HEK293 (cell line): ENCODE measurements at regions not wholly inside any gene's neighbourhood (a gene's known extent, or its start where the extent isn't known, plus 50 kb on each side); places are given as distances from the start of the nearest gene placed in this dataset.

ENCODE experiments used
- CTCF ChIA-PET: fragments of 350-600 bp; formaldehyde crosslinking; extraction: SDS; loops from one replicate; lab custom pipeline; 2021; ENCODE audit warnings: antibody characterized with exemption; lab: Yijun Ruan, JAX
- POLR2A ChIA-PET: fragments of 300-600 bp; formaldehyde crosslinking; extraction: SDS; loops from one replicate; lab custom pipeline; 2020; ENCODE audit warnings: antibody characterized with exemption, inconsistent platforms; lab: Yijun Ruan, JAX
- H3K27ac ChIP-seq: fragments of 200-500 bp; sonication (Bioruptor generic); 2 replicates; pipeline ENCODE4 v1.5.1; 2014; ENCODE audit warnings: low read depth, low read length, control low read depth, inconsistent platforms; ENCODE audit errors: extremely low read depth
- H3K36me3 ChIP-seq, 2 experiments: fragments of 200-500 bp in 1 of 2; sonication (Bioruptor generic) in 1 of 2; 1 replicate in 1 of 2; 2 replicates in 1 of 2; pipeline ENCODE4 v1.5.1; 2014 to 2017; ENCODE audit warnings: inconsistent platforms in 2 of 2, low read length in 2 of 2; ENCODE audit not compliant: control insufficient read depth in 2 of 2, insufficient read depth in 1 of 2
- H3K4me1 ChIP-seq: fragments of 200-500 bp; sonication (Bioruptor generic); 2 replicates; pipeline ENCODE4 v1.5.1; 2014; ENCODE audit warnings: mild to moderate bottlenecking, low read length, inconsistent platforms; ENCODE audit not compliant: control insufficient read depth, insufficient read depth
- H3K4me3 ChIP-seq: 2 replicates; pipeline ENCODE4 v1.5.1; 2011; ENCODE audit warnings: low read depth, mild to moderate bottlenecking, control low read depth, low read length, moderate library complexity
- H3K9me3 ChIP-seq: fragments of 200-500 bp; sonication (Bioruptor generic); 2 replicates; pipeline ENCODE4 v1.5.1; 2014; ENCODE audit warnings: low read depth, low read length, inconsistent platforms; ENCODE audit not compliant: control insufficient read depth, insufficient read depth
- KLF10 ChIP-seq: fragments of 450-650 bp; IDR thresholded peaks from 2 replicates; pipeline ENCODE4 v1.5.1; 2018; ENCODE audit warnings: missing biosample characterization, mild to moderate bottlenecking, missing genetic modification characterization
- WT1 ChIP-seq: fragments of 450-650 bp; formaldehyde crosslinking; IDR thresholded peaks from 2 replicates; pipeline ENCODE4 v1.5.1; 2016; ENCODE audit warnings: missing biosample characterization, missing genetic modification characterization
- ZNF138 ChIP-seq: fragments of 450-650 bp; formaldehyde crosslinking; IDR thresholded peaks from 2 replicates; pipeline ENCODE4 v1.5.1; 2016; ENCODE audit warnings: missing biosample characterization, missing genetic modification characterization, borderline replicate concordance
- ZNF169 ChIP-seq: fragments of 450-650 bp; formaldehyde crosslinking; IDR thresholded peaks from 2 replicates; pipeline ENCODE4 v1.5.1; 2016; ENCODE audit warnings: missing biosample characterization, missing genetic modification characterization
- ZNF174 ChIP-seq: fragments of 450-650 bp; formaldehyde crosslinking; IDR thresholded peaks from 2 replicates; pipeline ENCODE4 v1.5.0; 2017; ENCODE audit warnings: missing biosample characterization, mild to moderate bottlenecking, missing genetic modification characterization
- ZNF248 ChIP-seq: fragments of 450-650 bp; formaldehyde crosslinking; IDR thresholded peaks from 2 replicates; pipeline ENCODE4 v1.5.1; 2017; ENCODE audit warnings: missing biosample characterization, missing genetic modification characterization
- ZNF404 ChIP-seq: fragments of 450-650 bp; formaldehyde crosslinking; IDR thresholded peaks from 2 replicates; pipeline ENCODE4 v1.5.1; 2017; ENCODE audit warnings: missing biosample characterization, missing genetic modification characterization
- ZNF521 ChIP-seq: fragments of 450-650 bp; formaldehyde crosslinking; IDR thresholded peaks from 2 replicates; pipeline ENCODE4 v1.5.1; 2017; ENCODE audit warnings: missing biosample characterization, mild to moderate bottlenecking, missing genetic modification characterization
- ZNF530 ChIP-seq: fragments of 450-650 bp; formaldehyde crosslinking; IDR thresholded peaks from 2 replicates; pipeline ENCODE4 v1.5.1; 2016; ENCODE audit warnings: low read depth, missing biosample characterization, missing genetic modification characterization
- ZNF600 ChIP-seq: fragments of 450-650 bp; formaldehyde crosslinking; IDR thresholded peaks from 2 replicates; pipeline ENCODE4 v1.5.1; 2016; ENCODE audit warnings: missing biosample characterization, missing genetic modification characterization
- ZNF664 ChIP-seq: fragments of 450-650 bp; formaldehyde crosslinking; IDR thresholded peaks from 2 replicates; pipeline ENCODE4 v1.5.1; 2016; ENCODE audit warnings: missing biosample characterization, missing genetic modification characterization
- TF ChIP-seq, protein P1 (sequence below): fragments of 450-650 bp; formaldehyde crosslinking; IDR thresholded peaks from 2 replicates; pipeline ENCODE4 v1.5.1; 2016; ENCODE audit warnings: missing biosample characterization, missing genetic modification characterization, low read depth
- TF ChIP-seq, protein P2 (sequence below): fragments of 450-650 bp; formaldehyde crosslinking; IDR thresholded peaks from 2 replicates; pipeline ENCODE4 v1.5.1; 2017; ENCODE audit warnings: missing biosample characterization, missing genetic modification characterization
- TF ChIP-seq, protein P3 (sequence below): fragments of 450-650 bp; formaldehyde crosslinking; conservative IDR thresholded peaks from 2 replicates; pipeline ENCODE4 v1.5.1; 2016; ENCODE audit warnings: low read depth, missing biosample characterization, missing genetic modification characterization
- TF ChIP-seq, protein P4 (sequence below): fragments of 450-650 bp; formaldehyde crosslinking; IDR thresholded peaks from 2 replicates; pipeline ENCODE4 v1.5.1; 2016; ENCODE audit warnings: missing biosample characterization, missing genetic modification characterization
- TF ChIP-seq, protein P5 (sequence below): fragments of 450-650 bp; formaldehyde crosslinking; IDR thresholded peaks from 2 replicates; pipeline ENCODE4 v1.5.1; 2016; ENCODE audit warnings: missing biosample characterization, missing genetic modification characterization
- TF ChIP-seq, protein P6 (sequence below): fragments of 450-650 bp; formaldehyde crosslinking; IDR thresholded peaks from 2 replicates; pipeline ENCODE4 v1.5.1; 2017; ENCODE audit warnings: missing biosample characterization, missing genetic modification characterization

DNA sequence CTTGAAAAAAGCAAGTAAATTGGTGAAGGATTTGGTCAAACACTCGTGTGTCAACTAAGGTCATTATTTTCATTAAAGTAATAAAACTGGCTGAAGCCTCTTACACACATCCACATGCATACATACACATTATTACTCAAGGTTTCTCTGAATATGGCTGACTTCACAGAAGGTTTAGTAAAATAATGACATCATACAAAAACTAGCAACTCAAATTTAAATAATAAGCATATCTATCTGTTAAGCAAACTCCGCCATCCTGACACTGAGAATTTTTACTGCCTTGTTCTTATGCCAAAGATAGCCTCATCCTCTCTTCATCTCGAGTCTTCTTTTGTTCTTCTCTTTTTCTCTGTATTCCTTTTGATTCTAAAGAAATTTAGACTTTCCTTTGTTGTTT, 739.1 kb downstream of the GBE1 start:
- POLR2A ChIA-PET = no interaction called here
- Histone ChIP-seq H3K27ac (no peak overlapping the region), H3K4me1 (no peaks in the 10 kb centered on the region), H3K36me3 (no peaks in the 10 kb centered on the region), H3K9me3 (no peaks in the 10 kb centered on the region), H3K4me3 (no peak overlapping the region)
- CTCF ChIA-PET = no interaction called here
- TF ChIP-seq KLF10 (tag by site-specific recombination) = no peak
- TF ChIP-seq, protein P1, sequence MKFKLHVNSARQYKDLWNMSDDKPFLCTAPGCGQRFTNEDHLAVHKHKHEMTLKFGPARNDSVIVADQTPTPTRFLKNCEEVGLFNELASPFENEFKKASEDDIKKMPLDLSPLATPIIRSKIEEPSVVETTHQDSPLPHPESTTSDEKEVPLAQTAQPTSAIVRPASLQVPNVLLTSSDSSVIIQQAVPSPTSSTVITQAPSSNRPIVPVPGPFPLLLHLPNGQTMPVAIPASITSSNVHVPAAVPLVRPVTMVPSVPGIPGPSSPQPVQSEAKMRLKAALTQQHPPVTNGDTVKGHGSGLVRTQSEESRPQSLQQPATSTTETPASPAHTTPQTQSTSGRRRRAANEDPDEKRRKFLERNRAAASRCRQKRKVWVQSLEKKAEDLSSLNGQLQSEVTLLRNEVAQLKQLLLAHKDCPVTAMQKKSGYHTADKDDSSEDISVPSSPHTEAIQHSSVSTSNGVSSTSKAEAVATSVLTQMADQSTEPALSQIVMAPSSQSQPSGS (tag by site-specific recombination) = peak; percentile 26; the same call in 1 of the 2 replicates

DNA sequence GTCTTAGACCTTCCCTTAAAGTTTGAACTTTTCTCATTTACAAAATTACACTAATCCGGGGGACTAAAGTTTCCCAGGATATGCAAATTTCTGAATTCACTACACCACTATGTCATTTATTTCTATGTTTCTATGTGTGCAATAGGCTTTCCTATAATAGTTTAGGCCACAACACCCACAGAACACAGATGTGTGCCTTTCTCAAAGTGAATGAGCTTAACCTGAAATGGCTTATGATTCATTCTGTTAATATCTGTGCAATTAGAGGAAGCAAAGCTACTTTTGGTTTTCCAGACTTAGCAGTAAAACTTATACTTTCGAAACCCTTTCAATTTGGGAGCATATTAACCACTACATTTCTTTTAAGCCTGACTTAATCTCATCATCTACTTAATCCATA, 748.1 kb downstream of the GBE1 start:
- Histone ChIP-seq H3K4me3 (no peak overlapping the region), H3K9me3 (no peaks in the 10 kb centered on the region), H3K36me3 (no peaks in the 10 kb centered on the region), H3K4me1 (no peaks in the 10 kb centered on the region), H3K27ac (no peak overlapping the region)
- ChIA-PET POLR2A (no interaction called here), CTCF (no interaction called here)
- TF ChIP-seq, protein P2, sequence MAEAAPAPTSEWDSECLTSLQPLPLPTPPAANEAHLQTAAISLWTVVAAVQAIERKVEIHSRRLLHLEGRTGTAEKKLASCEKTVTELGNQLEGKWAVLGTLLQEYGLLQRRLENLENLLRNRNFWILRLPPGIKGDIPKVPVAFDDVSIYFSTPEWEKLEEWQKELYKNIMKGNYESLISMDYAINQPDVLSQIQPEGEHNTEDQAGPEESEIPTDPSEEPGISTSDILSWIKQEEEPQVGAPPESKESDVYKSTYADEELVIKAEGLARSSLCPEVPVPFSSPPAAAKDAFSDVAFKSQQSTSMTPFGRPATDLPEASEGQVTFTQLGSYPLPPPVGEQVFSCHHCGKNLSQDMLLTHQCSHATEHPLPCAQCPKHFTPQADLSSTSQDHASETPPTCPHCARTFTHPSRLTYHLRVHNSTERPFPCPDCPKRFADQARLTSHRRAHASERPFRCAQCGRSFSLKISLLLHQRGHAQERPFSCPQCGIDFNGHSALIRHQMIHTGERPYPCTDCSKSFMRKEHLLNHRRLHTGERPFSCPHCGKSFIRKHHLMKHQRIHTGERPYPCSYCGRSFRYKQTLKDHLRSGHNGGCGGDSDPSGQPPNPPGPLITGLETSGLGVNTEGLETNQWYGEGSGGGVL (tag by site-specific recombination) = no peak
- TF ChIP-seq ZNF404 (no peak), ZNF248 (tag by site-specific recombination) (no peak), ZNF174 (tag by site-specific recombination) (no peak), ZNF530 (tag by site-specific recombination) (no peak), ZNF169 (tag by site-specific recombination) (no peak), ZNF600 (tag by site-specific recombination) (no peak), ZNF138 (tag by site-specific recombination) (no peak), WT1 (tag by site-specific recombination) (no peak), ZNF521 (no peak), ZNF664 (tag by site-specific recombination) (no peak)
- TF ChIP-seq, protein P3, sequence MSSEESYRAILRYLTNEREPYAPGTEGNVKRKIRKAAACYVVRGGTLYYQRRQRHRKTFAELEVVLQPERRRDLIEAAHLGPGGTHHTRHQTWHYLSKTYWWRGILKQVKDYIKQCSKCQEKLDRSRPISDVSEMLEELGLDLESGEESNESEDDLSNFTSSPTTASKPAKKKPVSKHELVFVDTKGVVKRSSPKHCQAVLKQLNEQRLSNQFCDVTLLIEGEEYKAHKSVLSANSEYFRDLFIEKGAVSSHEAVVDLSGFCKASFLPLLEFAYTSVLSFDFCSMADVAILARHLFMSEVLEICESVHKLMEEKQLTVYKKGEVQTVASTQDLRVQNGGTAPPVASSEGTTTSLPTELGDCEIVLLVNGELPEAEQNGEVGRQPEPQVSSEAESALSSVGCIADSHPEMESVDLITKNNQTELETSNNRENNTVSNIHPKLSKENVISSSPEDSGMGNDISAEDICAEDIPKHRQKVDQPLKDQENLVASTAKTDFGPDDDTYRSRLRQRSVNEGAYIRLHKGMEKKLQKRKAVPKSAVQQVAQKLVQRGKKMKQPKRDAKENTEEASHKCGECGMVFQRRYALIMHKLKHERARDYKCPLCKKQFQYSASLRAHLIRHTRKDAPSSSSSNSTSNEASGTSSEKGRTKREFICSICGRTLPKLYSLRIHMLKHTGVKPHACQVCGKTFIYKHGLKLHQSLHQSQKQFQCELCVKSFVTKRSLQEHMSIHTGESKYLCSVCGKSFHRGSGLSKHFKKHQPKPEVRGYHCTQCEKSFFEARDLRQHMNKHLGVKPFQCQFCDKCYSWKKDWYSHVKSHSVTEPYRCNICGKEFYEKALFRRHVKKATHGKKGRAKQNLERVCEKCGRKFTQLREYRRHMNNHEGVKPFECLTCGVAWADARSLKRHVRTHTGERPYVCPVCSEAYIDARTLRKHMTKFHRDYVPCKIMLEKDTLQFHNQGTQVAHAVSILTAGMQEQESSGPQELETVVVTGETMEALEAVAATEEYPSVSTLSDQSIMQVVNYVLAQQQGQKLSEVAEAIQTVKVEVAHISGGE (tag by site-specific recombination) = no peak
- TF ChIP-seq, protein P4, sequence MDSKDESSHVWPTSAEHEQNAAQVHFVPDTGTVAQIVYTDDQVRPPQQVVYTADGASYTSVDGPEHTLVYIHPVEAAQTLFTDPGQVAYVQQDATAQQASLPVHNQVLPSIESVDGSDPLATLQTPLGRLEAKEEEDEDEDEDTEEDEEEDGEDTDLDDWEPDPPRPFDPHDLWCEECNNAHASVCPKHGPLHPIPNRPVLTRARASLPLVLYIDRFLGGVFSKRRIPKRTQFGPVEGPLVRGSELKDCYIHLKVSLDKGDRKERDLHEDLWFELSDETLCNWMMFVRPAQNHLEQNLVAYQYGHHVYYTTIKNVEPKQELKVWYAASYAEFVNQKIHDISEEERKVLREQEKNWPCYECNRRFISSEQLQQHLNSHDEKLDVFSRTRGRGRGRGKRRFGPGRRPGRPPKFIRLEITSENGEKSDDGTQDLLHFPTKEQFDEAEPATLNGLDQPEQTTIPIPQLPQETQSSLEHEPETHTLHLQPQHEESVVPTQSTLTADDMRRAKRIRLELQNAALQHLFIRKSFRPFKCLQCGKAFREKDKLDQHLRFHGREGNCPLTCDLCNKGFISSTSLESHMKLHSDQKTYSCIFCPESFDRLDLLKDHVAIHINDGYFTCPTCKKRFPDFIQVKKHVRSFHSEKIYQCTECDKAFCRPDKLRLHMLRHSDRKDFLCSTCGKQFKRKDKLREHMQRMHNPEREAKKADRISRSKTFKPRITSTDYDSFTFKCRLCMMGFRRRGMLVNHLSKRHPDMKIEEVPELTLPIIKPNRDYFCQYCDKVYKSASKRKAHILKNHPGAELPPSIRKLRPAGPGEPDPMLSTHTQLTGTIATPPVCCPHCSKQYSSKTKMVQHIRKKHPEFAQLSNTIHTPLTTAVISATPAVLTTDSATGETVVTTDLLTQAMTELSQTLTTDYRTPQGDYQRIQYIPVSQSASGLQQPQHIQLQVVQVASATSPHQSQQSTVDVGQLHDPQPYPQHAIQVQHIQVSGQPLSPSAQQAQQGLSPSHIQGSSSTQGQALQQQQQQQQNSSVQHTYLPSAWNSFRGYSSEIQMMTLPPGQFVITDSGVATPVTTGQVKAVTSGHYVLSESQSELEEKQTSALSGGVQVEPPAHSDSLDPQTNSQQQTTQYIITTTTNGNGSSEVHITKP = no peak
- TF ChIP-seq, protein P5, sequence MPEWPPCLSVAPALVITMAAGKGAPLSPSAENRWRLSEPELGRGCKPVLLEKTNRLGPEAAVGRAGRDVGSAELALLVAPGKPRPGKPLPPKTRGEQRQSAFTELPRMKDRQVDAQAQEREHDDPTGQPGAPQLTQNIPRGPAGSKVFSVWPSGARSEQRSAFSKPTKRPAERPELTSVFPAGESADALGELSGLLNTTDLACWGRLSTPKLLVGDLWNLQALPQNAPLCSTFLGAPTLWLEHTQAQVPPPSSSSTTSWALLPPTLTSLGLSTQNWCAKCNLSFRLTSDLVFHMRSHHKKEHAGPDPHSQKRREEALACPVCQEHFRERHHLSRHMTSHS (tag by site-specific recombination) = no peak
- TF ChIP-seq, protein P6, sequence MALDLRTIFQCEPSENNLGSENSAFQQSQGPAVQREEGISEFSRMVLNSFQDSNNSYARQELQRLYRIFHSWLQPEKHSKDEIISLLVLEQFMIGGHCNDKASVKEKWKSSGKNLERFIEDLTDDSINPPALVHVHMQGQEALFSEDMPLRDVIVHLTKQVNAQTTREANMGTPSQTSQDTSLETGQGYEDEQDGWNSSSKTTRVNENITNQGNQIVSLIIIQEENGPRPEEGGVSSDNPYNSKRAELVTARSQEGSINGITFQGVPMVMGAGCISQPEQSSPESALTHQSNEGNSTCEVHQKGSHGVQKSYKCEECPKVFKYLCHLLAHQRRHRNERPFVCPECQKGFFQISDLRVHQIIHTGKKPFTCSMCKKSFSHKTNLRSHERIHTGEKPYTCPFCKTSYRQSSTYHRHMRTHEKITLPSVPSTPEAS (tag by site-specific recombination) = no peak
